DMS79 treated with DMSO at 0.1 percent for 48 hours (cell line): ENCODE measurements at regions not wholly inside any gene's neighbourhood (a gene's known extent, or its start where the extent isn't known, plus 50 kb on each side); places are given as distances from the start of the nearest gene placed in this dataset.

ENCODE experiments used
- DNase-seq: peaks from one replicate; lab custom pipeline; 2025; lab: John Stamatoyannopoulos, UW

DNA sequence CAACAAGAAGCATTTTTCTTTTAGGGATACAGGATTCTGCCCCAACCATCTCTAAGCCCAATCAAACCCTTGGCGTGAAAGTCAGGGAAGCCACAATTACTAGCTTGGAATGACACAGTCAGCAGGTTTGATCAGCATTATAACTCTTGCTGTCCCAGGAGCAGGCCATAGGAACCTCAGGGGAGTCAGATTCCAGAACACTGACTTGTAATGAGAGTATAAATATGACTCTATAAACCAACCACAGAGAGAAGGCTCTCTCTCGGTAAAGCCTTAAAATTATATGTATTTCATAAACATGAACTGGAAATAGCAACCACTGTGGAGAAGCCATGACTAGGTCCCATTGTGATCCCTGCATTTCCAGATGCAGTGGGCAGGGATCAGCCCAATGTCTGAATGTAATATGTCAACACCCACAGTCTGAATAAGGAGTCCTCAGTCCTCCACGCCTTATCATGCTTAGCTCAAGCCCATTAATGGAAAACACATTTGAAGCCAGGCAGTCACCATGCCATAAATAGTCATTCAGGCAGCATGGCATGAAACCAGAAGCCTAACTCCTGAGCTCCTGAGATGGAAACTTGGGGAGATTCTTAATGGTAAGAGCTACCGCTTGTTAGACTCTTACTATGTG, 99.1 kb upstream of the MTNR1B start:
- peak; percentile 66 for DNase-seq

DNA sequence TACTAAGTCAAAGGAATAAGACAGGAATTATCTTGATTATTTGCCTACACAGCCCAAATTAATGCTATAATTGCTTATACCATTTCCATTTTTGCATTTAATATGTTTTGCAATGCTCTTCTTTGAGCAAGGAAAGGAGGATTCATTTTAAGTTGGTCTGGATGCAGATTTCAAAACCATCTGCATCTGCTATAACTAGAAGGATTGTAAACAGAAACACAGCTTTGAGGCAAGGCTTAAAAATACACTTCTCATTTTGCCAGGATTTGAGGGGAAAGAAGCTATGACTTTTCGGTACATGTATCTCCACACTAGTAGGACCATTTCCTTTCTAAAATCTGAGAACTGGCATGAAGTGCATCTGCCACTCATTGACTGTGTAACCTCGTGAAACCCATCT, 95.9 kb upstream of the MTNR1B start:
- no peak for DNase-seq

- DNase-seq: no peak
These were observed 94.0 kb upstream of the MTNR1B start for GRCh38 chr11:92875473-92875872.

GRCh38 chr11:92879086-92879485, 90.4 kb upstream of the MTNR1B start:
- DNase-seq: no peak

DNA sequence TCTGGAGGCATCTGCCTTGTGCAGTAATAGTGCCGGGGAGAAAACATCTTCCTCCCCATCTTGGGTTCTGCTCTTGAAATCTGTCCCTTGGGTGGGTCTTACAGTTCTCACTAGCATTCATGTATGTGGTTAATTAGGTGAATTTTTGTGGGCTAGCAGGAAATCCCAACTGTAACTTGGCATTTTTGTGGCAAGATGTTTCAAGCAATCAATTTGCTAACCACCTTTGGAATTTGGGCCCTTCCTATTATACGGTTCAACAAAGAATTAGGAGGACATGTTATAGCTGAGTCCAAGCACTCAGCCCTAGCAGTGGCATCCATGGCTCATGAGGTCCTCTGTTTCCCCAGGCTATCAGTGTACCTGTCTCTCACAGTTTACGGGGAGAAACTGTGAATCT, 89.1 kb upstream of the MTNR1B start:
- DNase-seq: no peak

GRCh38 chr11:92881940-92882450, 87.5 kb upstream of the MTNR1B start:
- DNase-seq: no peak

DNA sequence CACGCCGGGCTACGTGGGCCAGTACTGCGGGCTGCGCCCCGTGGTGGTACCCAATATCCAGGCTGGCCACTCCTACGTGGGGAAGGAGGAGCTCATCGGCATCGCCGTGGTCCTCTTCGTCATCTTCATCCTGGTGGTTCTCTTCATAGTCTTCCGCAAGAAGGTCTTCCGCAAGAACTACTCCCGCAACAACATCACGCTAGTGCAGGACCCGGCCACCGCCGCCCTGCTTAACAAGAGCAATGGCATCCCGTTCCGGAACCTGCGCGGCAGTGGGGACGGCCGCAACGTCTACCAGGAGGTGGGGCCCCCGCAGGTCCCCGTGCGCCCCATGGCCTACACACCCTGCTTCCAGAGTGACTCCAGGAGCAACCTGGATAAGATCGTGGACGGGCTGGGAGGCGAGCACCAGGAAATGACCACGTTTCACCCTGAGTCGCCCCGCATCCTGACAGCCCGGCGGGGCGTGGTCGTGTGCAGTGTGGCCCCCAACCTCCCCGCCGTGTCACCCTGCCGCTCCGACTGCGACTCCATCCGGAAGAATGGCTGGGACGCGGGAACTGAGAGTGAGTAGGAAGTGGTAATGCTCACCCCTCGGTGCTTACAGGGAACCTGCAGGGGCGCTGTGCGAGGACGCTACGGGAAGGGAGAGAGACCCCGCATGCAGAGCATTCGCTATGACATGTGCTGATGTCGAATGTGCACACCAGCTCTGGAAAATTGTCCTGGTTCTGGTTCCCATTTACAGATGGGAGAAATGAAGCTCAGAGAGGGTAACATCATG, 86.4 kb upstream of the MTNR1B start:
- DNase-seq: no peak

DNA sequence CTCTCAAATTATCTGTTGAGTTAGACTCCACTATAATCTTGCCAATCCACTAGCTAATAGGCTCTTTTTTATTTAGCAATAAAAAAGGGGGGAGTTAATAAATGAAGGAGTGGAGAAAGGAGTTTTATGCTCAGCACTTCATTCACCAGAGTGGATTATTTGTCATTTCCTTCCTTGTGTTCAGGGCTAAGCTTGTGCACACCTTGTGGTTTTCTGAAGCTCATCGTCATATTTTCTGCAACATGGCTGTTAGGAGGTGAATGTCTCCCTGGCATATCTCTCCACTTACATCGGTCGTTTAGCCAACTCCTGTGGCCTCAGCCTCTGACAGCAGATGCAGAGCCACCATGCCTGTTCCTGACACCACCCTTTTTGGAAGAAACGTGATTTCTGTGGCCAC, 83.9 kb upstream of the MTNR1B start:
- DNase-seq: no peak

DNA sequence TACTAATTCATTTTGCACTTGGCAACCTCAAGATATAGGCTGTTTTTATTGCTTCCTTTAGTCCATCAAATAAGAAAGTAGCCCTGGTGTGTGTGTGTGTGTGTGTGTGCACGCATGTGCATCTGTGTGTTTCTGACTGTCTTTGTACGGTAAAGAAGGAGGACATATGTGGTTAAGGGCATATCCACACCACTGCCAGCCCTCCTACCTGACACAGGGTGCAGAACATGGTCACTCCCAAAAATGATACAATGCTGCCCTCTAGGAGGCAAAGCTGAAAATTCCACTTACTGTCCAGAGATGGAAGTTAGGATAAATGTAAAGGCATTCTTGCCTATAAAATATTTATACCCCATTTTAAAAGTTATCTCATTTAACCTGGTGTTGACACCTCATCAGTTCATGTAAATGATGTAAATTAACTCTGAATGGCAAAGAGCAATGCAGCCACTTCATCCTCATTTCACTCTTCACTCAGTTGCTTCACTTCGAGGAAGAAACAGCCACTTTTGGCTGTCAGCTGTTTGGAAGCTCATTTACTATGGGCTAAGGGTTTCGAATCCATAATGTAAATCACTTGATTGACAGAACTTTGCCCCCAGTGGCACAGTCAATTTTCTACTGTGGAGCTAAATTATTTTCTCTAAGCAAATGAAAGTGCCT, 83.1 kb upstream of the MTNR1B start:
- DNase-seq: peak; percentile 92

- no peak for DNase-seq
These were observed 80.8 kb upstream of the MTNR1B start for GRCh38 chr11:92888696-92889095.

DNA sequence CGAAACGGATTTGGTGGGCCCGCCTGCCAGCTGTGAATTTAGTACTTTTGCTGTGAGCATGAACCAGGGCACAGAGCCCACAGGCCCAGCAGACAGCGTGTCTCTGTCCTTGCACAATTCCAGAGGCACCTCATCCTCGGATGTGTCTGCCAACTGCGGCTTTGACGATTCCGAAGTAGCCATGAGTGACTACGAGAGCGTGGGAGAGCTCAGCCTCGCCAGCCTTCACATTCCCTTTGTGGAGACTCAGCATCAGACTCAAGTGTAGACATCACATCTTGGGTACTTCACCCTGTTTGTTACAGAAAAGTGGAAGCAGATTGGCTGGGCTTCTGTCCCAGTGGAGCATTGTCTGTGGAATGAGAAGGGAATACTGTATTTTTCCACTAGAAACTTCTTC, 78.6 kb upstream of the MTNR1B start:
- DNase-seq: no peak

DNA sequence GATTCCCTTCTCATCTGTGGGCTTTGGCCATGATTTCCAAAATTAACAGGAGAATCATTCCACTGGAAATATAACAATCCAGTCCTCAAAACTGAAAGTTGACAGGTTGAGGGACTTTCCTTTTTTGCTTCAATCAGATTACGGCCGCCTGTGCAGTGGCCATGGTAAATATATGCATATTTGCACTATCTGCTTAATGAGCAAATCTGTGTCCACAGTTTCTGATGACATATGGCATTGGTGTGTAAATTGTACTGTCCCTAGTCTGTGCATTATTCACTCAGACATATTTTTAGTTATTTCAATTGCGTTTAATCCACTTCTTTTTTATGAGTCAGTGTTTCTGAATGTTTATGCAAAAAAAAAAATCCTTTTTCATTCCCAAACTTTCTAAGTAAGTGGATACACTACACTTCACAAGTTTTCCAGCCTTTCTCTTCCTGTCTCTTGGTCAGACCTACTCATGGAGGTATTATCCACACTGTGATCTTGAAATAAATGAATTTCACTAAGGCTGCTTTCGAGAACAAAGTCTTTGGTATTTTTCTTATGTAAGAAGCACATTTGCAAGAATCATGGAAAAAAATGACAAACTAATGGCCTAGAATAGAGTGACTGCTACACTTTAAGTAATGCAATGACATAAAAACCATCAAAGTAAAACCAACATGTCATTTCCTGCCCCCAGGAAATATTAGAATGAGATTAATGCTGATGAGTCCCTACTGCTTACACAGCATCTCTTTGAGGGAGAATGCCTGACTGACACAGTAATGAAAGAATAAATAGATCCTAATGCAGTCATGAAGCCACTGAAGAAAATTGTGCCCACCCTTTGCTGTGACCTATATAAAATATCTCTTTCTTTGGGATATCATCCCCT, 76.4 kb upstream of the MTNR1B start:
- peak; percentile 61 for DNase-seq

DNA sequence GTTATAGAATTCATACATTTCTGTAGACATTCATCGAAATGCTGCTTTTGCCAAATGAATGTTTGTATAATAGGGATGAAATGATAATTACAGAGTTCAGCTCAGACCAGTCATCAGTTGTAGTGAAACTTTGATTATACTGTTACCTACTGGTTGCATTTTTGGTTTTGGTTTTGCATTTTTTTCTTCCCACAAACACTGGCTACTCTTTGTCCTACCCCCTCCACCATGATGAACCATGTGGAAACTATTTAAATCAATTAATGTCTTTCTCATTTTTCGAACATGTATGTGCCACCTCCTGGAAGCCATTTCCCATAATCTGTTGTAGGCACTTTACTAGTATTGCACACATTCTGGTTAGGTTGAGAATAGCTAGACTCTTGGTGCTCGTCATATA, 75.3 kb upstream of the MTNR1B start:
- no peak for DNase-seq

DNA sequence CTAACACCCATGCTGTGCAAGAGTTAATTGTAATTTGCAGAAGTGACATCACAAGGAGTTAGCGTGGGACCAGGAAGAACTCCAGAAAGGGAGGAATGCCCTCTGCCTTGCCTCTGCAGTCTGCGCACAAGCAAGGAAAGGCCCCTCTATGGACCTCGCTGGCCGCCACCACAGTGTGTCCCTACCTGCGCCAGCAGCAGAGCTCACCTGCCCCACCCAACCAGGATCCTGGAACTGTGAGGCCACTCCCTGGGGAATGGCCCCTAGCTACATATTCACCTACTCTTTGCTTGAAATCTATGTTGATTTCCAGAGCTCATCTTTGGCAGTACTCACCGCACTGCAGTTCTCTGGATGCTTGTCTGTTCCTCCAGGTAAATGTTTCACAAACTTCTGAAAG, 72.0 kb upstream of the MTNR1B start:
- DNase-seq: no peak

- DNase-seq: no peak
These were observed 67.0 kb upstream of the MTNR1B start for GRCh38 chr11:92902417-92902816.

- DNase-seq: no peak
These were observed 61.8 kb upstream of the MTNR1B start for GRCh38 chr11:92907671-92908070.

- no peak for DNase-seq
These were observed 60.2 kb upstream of the MTNR1B start for GRCh38 chr11:92909214-92909613.

GRCh38 chr11:92911478-92911877, 58.0 kb upstream of the MTNR1B start:
- peak; percentile 43 for DNase-seq

- DNase-seq: no peak
These were observed 53.9 kb upstream of the MTNR1B start for GRCh38 chr11:92915551-92915950.

GRCh38 chr11:92916299-92916698, 53.2 kb upstream of the MTNR1B start:
- DNase-seq: no peak

GRCh38 chr11:92917927-92918326, 51.5 kb upstream of the MTNR1B start:
- no peak for DNase-seq

GRCh38 chr11:92919048-92919447, 50.4 kb upstream of the MTNR1B start:
- no peak for DNase-seq
